RWPE2 (cell line): ENCODE measurements at regions not wholly inside any gene's neighbourhood (a gene's known extent, or its start where the extent isn't known, plus 50 kb on each side); places are given as distances from the start of the nearest gene placed in this dataset.

Source experiments
- ATAC-seq: fragments of 200-7000 bp; cut with Tn5 transposase; 3 replicates; pipeline ENCODE4 v1.9.1; 2021; ENCODE audit warnings: low read depth
- DNase-seq: peaks from one replicate; pipeline ENCODE4 v3.0.0-alpha.2; 2020; ENCODE audit warnings: low spot score
- H3K27ac ChIP-seq: fragments of 450-650 bp; 2 replicates; pipeline ENCODE4 v1.5.1; 2017; ENCODE audit warnings: mild to moderate bottlenecking; ENCODE audit not compliant: poor library complexity, severe bottlenecking
- H3K27me3 ChIP-seq: fragments of 250-450 bp; sonication (Bioruptor Pico); 2 replicates; pipeline ENCODE4 v1.5.1; 2021; ENCODE audit warnings: mild to moderate bottlenecking, moderate library complexity; ENCODE audit not compliant: insufficient read depth, poor library complexity, severe bottlenecking
- H3K36me3 ChIP-seq: fragments of 250-450 bp; sonication (Bioruptor Pico); 2 replicates; pipeline ENCODE4 v1.5.1; 2020; ENCODE audit warnings: low read depth, mild to moderate bottlenecking, moderate library complexity
- H3K4me1 ChIP-seq: fragments of 250-450 bp; sonication (Bioruptor Pico); 2 replicates; pipeline ENCODE4 v1.5.1; 2021; ENCODE audit warnings: mild to moderate bottlenecking, moderate library complexity; ENCODE audit not compliant: insufficient read depth, poor library complexity, severe bottlenecking
- H3K4me3 ChIP-seq: fragments of 250-450 bp; sonication (Bioruptor Pico); 2 replicates; pipeline ENCODE4 v1.5.1; 2021; ENCODE audit warnings: mild to moderate bottlenecking, moderate library complexity; ENCODE audit not compliant: severe bottlenecking
- H3K9me3 ChIP-seq: fragments of 250-450 bp; sonication (Bioruptor Pico); 2 replicates; pipeline ENCODE4 v1.5.1; 2021; ENCODE audit warnings: mild to moderate bottlenecking, moderate library complexity; ENCODE audit not compliant: severe bottlenecking
- TF ChIP-seq, protein P1 (sequence below): fragments of 450-650 bp; IDR thresholded peaks from one replicate; pipeline ENCODE4 v1.5.1; 2017; ENCODE audit warnings: mild to moderate bottlenecking, moderate library complexity; ENCODE audit not compliant: poor library complexity, severe bottlenecking

DNA sequence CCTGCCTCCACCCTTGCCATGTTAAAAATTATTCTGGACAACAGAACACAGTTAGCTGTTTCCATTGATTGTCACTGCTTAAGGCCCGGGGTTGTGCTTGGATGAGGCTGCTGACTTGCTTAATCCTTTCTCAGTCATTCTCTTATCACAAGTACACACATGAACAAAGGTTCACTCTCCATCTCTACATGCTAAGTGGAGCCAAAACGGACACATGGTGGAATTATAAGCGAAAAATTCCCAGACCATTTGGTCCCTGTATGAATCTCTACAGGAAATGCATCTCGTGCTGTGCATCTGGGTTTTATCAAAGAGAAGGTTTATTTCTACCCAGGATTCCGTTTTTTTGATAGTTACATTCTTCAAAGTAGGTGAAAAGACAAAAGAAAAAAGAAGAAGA is 177.5 kb upstream of the ETAA1 start:
- TF ChIP-seq, protein P1, sequence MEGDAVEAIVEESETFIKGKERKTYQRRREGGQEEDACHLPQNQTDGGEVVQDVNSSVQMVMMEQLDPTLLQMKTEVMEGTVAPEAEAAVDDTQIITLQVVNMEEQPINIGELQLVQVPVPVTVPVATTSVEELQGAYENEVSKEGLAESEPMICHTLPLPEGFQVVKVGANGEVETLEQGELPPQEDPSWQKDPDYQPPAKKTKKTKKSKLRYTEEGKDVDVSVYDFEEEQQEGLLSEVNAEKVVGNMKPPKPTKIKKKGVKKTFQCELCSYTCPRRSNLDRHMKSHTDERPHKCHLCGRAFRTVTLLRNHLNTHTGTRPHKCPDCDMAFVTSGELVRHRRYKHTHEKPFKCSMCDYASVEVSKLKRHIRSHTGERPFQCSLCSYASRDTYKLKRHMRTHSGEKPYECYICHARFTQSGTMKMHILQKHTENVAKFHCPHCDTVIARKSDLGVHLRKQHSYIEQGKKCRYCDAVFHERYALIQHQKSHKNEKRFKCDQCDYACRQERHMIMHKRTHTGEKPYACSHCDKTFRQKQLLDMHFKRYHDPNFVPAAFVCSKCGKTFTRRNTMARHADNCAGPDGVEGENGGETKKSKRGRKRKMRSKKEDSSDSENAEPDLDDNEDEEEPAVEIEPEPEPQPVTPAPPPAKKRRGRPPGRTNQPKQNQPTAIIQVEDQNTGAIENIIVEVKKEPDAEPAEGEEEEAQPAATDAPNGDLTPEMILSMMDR: no peak
- no peaks in the 10 kb centered on the region for H3K36me3 ChIP-seq
- DNase-seq (no peak), ATAC-seq (no peak)
- H3K27me3 ChIP-seq: no peaks in the 10 kb centered on the region
- no peak overlapping the region for H3K27ac ChIP-seq
- no peaks in the 10 kb centered on the region for H3K4me1 ChIP-seq
- H3K4me3 ChIP-seq: no peak overlapping the region
- no peaks in the 10 kb centered on the region for H3K9me3 ChIP-seq

DNA sequence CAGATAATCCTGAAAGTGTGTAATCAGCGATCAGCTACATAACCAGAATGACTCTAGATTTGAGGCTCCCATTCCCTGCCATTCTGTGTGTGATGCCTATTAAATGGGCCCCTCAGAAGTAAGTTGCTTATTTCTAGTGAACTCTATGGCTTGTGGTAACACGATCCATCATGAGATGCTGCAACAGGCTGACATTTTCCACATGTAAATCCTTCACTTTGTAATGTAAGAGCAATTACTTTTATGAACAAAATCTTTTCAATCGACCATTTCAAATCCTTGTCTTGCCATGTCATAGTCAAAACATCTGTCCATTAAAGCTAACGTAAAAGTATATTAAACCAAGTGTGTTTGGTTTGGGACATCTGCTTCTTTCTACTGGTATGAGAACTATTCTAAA is 175.9 kb upstream of the ETAA1 start:
- ATAC-seq: no peak
- no peaks in the 10 kb centered on the region for H3K27me3 ChIP-seq

DNA sequence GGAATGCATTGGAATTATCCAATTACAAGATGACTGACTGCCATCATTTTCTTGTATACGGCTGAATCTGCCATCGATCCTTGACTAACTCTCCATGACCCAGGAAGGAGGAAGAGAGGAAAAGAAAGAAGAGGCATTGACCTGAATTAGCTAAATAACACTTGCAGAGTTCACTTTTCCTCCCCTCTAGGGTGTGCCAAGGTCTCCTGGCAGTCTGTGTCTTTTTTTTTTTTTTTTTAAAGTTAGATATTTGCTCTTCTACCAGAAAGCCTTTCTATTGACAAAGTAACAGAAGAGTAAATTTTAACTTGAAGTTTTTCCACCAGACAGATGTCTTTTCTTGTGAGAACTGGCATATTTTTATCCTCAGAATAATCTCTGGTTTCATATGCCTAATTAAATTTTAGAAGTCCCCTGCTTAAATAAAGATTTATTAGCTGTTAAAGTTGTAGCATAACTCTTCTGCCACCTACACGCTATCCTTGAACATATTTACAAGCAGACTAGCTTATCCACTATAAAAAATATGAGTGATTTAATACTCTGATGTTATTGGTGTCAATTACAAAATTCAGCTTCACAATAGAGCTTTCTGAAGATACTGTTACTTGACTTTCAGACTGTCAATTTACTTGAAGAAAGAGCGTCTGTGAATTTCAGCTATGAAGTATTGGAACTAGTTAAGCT is 171.7 kb upstream of the ETAA1 start:
- Histone ChIP-seq H3K27me3 (no peaks in the 10 kb centered on the region), H3K27ac (no peak overlapping the region), H3K4me1 (no peaks in the 10 kb centered on the region), H3K36me3 (no peaks in the 10 kb centered on the region), H3K4me3 (no peak overlapping the region), H3K9me3 (no peaks in the 10 kb centered on the region)
- no peak for ATAC-seq
- TF ChIP-seq, protein P1: no peak
- no peak for DNase-seq

More for the DNA sequence above, 175.9 kb upstream of the ETAA1 start:
- Histone ChIP-seq H3K27ac (no peak overlapping the region), H3K4me3 (no peak overlapping the region), H3K4me1 (no peaks in the 10 kb centered on the region), H3K9me3 (no peaks in the 10 kb centered on the region), H3K36me3 (no peaks in the 10 kb centered on the region)
- DNase-seq: no peak
- TF ChIP-seq, protein P1: no peak

DNA sequence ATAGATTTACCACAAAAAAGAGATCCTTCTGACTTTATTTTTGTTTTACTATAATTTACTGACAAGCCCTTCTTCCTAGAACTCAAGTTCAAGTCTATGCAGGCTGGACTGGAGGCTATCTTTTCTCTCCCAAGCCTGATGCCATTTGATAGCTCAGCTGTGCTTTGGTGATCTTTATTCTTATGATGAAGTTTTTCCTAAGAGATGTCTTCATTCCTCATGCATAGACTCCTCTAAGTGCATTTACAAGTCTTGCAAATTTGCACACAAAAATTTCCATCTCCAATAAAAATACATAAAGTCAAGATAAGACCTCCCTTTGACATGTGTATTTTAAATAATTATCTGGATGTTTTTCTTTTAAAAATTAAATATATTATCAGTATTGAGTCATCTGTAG is 167.4 kb upstream of the ETAA1 start:
- H3K27ac ChIP-seq: no peak overlapping the region
- no peak for DNase-seq
- no peaks in the 10 kb centered on the region for H3K4me1 ChIP-seq
- no peaks in the 10 kb centered on the region for H3K9me3 ChIP-seq
- H3K27me3 ChIP-seq: no peaks in the 10 kb centered on the region
- no peak for ATAC-seq
- TF ChIP-seq, protein P1: no peak
- no peak overlapping the region for H3K4me3 ChIP-seq
- no peaks in the 10 kb centered on the region for H3K36me3 ChIP-seq

DNA sequence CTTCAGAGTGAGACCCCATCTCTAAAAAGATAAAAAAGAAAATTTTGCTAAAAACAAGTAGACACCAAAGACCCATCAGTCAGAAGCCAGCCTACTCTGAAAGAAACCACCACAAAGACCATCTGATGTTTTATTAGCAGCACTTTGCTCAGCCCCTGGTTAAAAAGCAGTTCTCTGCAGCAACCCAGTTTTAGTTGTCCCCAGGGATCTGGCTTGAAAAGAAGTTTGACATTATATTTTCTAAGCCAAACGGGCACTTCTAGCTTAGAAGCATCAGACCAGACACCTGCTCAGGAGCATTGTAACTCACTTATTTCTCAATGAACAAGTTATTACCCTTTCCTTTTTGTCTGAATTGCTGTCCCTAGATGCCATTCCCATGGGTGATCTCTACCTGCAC is 164.2 kb upstream of the ETAA1 start:
- ATAC-seq (no peak), DNase-seq (no peak)
- Histone ChIP-seq H3K4me1 (no peaks in the 10 kb centered on the region), H3K27ac (no peak overlapping the region), H3K36me3 (no peaks in the 10 kb centered on the region), H3K4me3 (no peak overlapping the region), H3K27me3 (no peaks in the 10 kb centered on the region), H3K9me3 (no peaks in the 10 kb centered on the region)
- TF ChIP-seq, protein P1: no peak
